Pons (tissue), 1 donor: ENCODE measurements at regions not wholly inside any gene's neighbourhood (a gene's known extent, or its start where the extent isn't known, plus 50 kb on each side); places are given as distances from the start of the nearest gene placed in this dataset.

Experiments
- DNase-seq: peaks from one replicate; pipeline ENCODE4 v3.0.0-alpha.2; 2016; ENCODE audit warnings: low spot score

GRCh38 chr6:163950159-163950558, 535.6 kb downstream of the QKI start:
- DNase-seq: no peak

- DNase-seq: no peak
Observed at GRCh38 chr6:163949431-163949830, 534.9 kb downstream of the QKI start.

- DNase-seq: no peak
Observed at GRCh38 chr6:163948250-163948649, 533.7 kb downstream of the QKI start.

- DNase-seq: no peak
Observed at GRCh38 chr6:163947276-163947675, 532.8 kb downstream of the QKI start.

GRCh38 chr6:163946437-163946836, 531.9 kb downstream of the QKI start:
- peak; percentile 30 for DNase-seq

- peak; percentile 82 for DNase-seq
Observed at GRCh38 chr6:163945808-163946207, 531.3 kb downstream of the QKI start.

- peak; percentile 42 for DNase-seq
Observed at GRCh38 chr6:163944897-163945296, 530.4 kb downstream of the QKI start.

- peak; percentile 91 for DNase-seq
Observed at GRCh38 chr6:163943607-163944385, 529.3 kb downstream of the QKI start.

- no peak for DNase-seq
Observed at GRCh38 chr6:163942790-163943189, 528.3 kb downstream of the QKI start.

- no peak for DNase-seq
Observed at GRCh38 chr6:163941624-163941976, 527.1 kb downstream of the QKI start.

GRCh38 chr6:163940705-163941623, 526.4 kb downstream of the QKI start:
- DNase-seq: no peak

- no peak for DNase-seq
Observed at GRCh38 chr6:163937071-163937470, 522.6 kb downstream of the QKI start.

GRCh38 chr6:163935158-163935762, 520.7 kb downstream of the QKI start:
- DNase-seq: no peak

GRCh38 chr6:163930012-163930411, 515.5 kb downstream of the QKI start:
- no peak for DNase-seq

GRCh38 chr6:163929538-163929937, 515.0 kb downstream of the QKI start:
- DNase-seq: no peak

GRCh38 chr6:163926642-163927041, 512.1 kb downstream of the QKI start:
- peak; percentile 68 for DNase-seq

- no peak for DNase-seq
Observed at GRCh38 chr6:163925839-163926238, 511.3 kb downstream of the QKI start.

- DNase-seq: no peak
Observed at GRCh38 chr6:163923658-163924411, 509.3 kb downstream of the QKI start.

- DNase-seq: no peak
Observed at GRCh38 chr6:163922562-163922961, 508.0 kb downstream of the QKI start.

- no peak for DNase-seq
Observed at GRCh38 chr6:163919652-163920051, 505.1 kb downstream of the QKI start.

- DNase-seq: no peak
Observed at GRCh38 chr6:163916315-163917081, 502.0 kb downstream of the QKI start.
